Dedifferentiated amniotic fluid mesenchymal stem cell (primary cell): ENCODE measurements at regions not wholly inside any gene's neighbourhood (a gene's known extent, or its start where the extent isn't known, plus 50 kb on each side); places are given as distances from the start of the nearest gene placed in this dataset.

Experiments
- DNase-seq: peaks from one replicate; pipeline ENCODE4 v3.0.0-alpha.2; 2016; ENCODE audit errors: extremely low spot score

DNA sequence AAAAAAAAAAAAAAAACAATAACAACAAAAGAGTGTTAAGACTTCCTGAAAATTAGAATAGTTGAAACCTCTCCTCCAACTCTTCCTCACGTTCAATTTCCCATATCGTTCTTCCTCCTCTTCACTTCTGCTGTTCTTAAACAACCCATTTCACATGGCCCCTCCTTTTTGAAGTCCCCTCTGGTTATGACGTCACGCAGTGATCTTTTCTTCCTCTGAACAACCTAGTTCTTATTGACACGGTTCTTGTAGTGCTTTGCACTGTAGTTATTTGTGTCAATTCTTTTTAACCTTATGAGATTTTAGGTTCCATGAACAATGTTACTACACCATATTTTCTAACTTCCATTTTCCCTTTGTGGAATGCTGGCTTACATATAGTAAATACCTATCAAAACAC lies 69.5 kb upstream of the RGPD4 start:
- no peak for DNase-seq

DNA sequence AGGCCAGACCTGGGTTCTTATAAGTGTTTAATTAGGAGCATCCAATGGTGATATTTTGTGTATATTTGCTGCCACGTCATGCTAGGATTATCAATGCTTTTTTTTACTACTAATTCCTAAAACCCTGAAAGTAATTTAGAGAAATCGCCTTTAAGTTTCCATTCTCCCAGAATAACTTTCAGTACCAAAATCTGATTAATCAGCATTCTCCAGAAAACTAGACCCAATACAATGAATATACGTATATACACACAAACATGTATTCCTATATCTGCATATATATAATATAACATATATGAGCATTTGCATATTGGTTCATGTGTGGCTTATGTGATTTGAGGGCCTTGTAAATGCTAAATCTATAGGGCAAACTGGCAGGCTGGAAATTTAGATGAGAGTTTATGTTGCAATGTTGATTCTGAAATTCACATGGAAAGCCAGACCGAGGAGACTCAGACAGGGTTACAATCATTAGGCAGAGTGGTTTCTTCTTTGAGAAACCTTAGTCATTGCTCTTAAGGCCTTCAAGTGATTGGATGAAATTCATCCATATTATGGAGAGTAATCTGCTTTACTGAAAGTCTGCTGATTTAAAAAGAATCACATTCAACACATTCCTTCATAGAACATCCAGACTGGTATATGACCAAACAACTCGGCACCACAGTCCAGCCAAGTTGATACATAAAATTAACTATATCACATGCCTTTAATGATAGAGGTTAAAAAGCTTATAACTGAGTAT lies 65.9 kb upstream of the RGPD4 start:
- DNase-seq: no peak

- DNase-seq: no peak
Measured at GRCh38 chr2:107772353-107772752, 54.3 kb upstream of the RGPD4 start.

- no peak for DNase-seq
Measured at GRCh38 chr2:107775211-107775610, 51.5 kb upstream of the RGPD4 start.

DNA sequence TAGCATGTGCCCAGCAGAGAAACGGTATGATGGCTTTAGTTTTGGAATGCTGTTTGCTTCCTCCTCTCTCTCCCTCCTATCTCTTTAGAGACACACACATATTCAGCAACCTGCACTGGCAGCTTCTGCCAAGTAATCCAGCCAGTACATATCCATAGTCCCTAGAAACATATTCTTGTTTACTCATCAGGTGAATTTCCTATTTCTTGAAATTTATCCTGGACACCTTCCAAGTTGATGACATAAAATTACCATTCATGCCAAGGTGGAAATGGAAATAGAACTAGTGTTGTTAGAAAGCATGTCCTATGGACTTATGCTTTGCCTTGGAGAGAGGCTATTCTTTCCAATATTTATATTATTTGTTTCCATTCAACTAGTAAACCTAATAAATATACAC lies 50.9 kb upstream of the RGPD4 start:
- no peak for DNase-seq

DNA sequence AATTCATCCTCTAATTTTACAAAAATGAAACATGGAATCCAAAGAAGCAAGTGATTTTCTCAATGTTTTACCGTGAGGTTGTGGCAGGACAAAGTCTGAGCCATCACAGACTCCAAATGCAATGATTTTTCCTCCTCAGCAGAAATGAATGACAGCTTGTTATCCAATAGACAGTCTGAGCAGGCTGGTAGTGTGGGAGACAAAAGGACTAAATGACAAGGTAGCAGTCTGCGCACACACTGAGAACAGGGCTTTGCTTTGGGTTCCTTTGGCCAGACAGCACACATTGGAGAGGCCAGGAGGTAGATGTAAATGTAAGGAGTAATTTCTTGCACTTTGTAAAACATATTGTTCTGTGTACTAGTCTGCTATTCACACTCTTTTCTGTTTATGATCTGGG lies 50.3 kb upstream of the RGPD4 start:
- DNase-seq: no peak
